Hindlimb muscle (tissue), 1 donor: ENCODE measurements at regions not wholly inside any gene's neighbourhood (a gene's known extent, or its start where the extent isn't known, plus 50 kb on each side); places are given as distances from the start of the nearest gene placed in this dataset.

Source experiments
- DNase-seq: peaks from one replicate; pipeline ENCODE4 v3.0.0-alpha.2; 2013

- no peak for DNase-seq
Observed at GRCh38 chr9:20041697-20042081, 252.9 kb upstream of the SLC24A2 start.

- DNase-seq = no peak
Observed at GRCh38 chr9:20040991-20041696, 252.3 kb upstream of the SLC24A2 start.

GRCh38 chr9:20037699-20038098 lies 248.9 kb upstream of the SLC24A2 start:
- no peak for DNase-seq

- DNase-seq = no peak
Observed at GRCh38 chr9:20033511-20033910, 244.7 kb upstream of the SLC24A2 start.

- DNase-seq = no peak
Observed at GRCh38 chr9:20032413-20033006, 243.7 kb upstream of the SLC24A2 start.

GRCh38 chr9:20031836-20032235 lies 243.0 kb upstream of the SLC24A2 start:
- DNase-seq = no peak

- DNase-seq = no peak
Observed at GRCh38 chr9:20030671-20031070, 241.8 kb upstream of the SLC24A2 start.

GRCh38 chr9:20030221-20030620 lies 241.4 kb upstream of the SLC24A2 start:
- DNase-seq = no peak

GRCh38 chr9:20028849-20029231 lies 240.0 kb upstream of the SLC24A2 start:
- no peak for DNase-seq

GRCh38 chr9:20028192-20028848 lies 239.5 kb upstream of the SLC24A2 start:
- no peak for DNase-seq

- DNase-seq = peak; percentile 12
Observed at GRCh38 chr9:20023961-20024571, 235.2 kb upstream of the SLC24A2 start.

GRCh38 chr9:20023210-20023905 lies 234.5 kb upstream of the SLC24A2 start:
- peak; percentile 11 for DNase-seq

GRCh38 chr9:20022410-20022809 lies 233.6 kb upstream of the SLC24A2 start:
- no peak for DNase-seq

GRCh38 chr9:20016611-20017010 lies 227.8 kb upstream of the SLC24A2 start:
- no peak for DNase-seq

GRCh38 chr9:20015427-20015931 lies 226.6 kb upstream of the SLC24A2 start:
- no peak for DNase-seq

- DNase-seq = no peak
Observed at GRCh38 chr9:20014168-20014567, 225.3 kb upstream of the SLC24A2 start.

GRCh38 chr9:20012232-20012631 lies 223.4 kb upstream of the SLC24A2 start:
- no peak for DNase-seq

GRCh38 chr9:20009606-20010005 lies 220.8 kb upstream of the SLC24A2 start:
- DNase-seq = no peak

GRCh38 chr9:20002011-20002410 lies 213.2 kb upstream of the SLC24A2 start:
- DNase-seq = no peak

- DNase-seq = no peak
Observed at GRCh38 chr9:20001058-20001457, 212.2 kb upstream of the SLC24A2 start.

GRCh38 chr9:19999491-20000057 lies 210.7 kb upstream of the SLC24A2 start:
- DNase-seq = no peak

- no peak for DNase-seq
Observed at GRCh38 chr9:19998823-19999455, 210.1 kb upstream of the SLC24A2 start.
